ENCODE measurements at regions not wholly inside any gene's neighbourhood (a gene's known extent, or its start where the extent isn't known, plus 50 kb on each side); places are given as distances from the start of the nearest gene placed in this dataset.
"Not testable (repeated sequence)": the region's sequence is repeated elsewhere in the genome, so short reads cannot be mapped to it uniquely, and the experiment has no call there.

- H3K4me3 ChIP-seq (ENCODE audit: low read depth, low read length): no peak overlapping the region
- TF ChIP-seq, protein P1, sequence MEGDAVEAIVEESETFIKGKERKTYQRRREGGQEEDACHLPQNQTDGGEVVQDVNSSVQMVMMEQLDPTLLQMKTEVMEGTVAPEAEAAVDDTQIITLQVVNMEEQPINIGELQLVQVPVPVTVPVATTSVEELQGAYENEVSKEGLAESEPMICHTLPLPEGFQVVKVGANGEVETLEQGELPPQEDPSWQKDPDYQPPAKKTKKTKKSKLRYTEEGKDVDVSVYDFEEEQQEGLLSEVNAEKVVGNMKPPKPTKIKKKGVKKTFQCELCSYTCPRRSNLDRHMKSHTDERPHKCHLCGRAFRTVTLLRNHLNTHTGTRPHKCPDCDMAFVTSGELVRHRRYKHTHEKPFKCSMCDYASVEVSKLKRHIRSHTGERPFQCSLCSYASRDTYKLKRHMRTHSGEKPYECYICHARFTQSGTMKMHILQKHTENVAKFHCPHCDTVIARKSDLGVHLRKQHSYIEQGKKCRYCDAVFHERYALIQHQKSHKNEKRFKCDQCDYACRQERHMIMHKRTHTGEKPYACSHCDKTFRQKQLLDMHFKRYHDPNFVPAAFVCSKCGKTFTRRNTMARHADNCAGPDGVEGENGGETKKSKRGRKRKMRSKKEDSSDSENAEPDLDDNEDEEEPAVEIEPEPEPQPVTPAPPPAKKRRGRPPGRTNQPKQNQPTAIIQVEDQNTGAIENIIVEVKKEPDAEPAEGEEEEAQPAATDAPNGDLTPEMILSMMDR (IDR thresholded peaks at IDR 0.05; ENCODE audit: insufficient read depth, low read depth, low read length): no peak
- no peak for DNase-seq (ENCODE audit: low read depth)
Measured at GRCh38 chr1:9456833-9457232, 82.4 kb upstream of the SLC25A33 start.

DNA sequence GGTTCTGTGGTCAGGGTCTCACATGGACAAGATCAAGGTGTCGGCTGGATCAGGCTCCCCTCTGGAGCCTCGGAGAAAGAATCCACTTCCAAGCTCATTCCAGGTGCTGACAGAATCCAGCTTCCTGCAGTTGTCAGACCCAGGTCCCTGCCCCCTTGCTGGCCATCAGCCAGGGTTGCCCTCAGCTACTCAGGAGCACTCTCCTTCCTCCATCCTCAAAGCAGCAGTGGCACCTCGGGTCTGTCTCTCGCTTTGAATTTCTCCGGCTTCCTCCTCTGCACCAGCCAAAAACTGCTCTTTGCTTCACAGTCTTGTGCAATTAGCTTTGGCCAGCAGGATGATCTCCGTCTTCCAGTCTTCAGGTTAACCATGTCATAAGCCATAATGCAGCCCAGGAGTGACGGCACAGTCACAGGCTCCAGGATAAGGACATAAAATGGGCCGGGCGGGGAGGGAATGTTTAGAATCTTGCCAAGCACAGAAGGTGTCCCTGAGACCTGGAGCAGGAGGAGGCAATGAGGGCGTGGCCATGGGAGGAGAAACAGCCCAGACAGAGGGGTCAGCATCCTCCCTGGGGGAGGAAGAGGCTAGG, 79.4 kb upstream of the SLC25A33 start:
- H3K4me3 ChIP-seq (ENCODE audit: low read depth, low read length): no peak overlapping the region
- TF ChIP-seq, protein P1 (IDR thresholded peaks at IDR 0.05; ENCODE audit: insufficient read depth, low read depth, low read length): no peak
- DNase-seq (ENCODE audit: low read depth): no peak

DNA sequence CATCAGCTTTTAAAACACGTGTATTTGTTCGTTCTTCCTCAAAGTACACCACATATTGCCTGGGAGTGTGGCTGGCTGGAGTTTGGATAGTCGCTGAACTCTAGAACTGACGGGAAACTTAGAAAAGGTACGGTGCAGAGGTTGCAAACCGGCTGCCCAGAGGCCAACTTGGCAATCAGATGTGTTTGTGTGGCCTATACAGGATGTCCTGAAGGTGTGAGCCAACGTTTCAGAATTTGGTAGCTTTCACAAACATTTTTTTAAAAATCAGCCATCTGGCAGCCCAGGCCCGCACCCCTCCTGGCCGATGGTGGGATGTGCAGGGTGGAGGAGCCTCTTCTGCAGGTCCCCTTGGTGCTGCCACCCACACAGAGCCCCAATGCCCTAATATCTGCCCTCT, 73.6 kb upstream of the SLC25A33 start:
- H3K4me3 ChIP-seq (ENCODE audit: low read depth, low read length): no peak overlapping the region
- TF ChIP-seq, protein P1 (IDR thresholded peaks at IDR 0.05; ENCODE audit: insufficient read depth, low read depth, low read length): no peak
- DNase-seq (ENCODE audit: low read depth): no peak

GRCh38 chr1:9466780-9467758, 72.2 kb upstream of the SLC25A33 start:
- peak; percentile 46 for DNase-seq (ENCODE audit: low read depth)

GRCh38 chr1:9469882-9470281, 69.4 kb upstream of the SLC25A33 start:
- not testable (repeated sequence) for H3K4me3 ChIP-seq (ENCODE audit: low read depth, low read length); DNase-seq (ENCODE audit: low read depth)

More at GRCh38 chr1:9466780-9467758, 72.2 kb upstream of the SLC25A33 start:
- H3K4me3 ChIP-seq (ENCODE audit: low read depth, low read length): no peak overlapping the region
- TF ChIP-seq, protein P1 (IDR thresholded peaks at IDR 0.05; ENCODE audit: insufficient read depth, low read depth, low read length): no peak

GRCh38 chr1:9471679-9472078, 67.6 kb upstream of the SLC25A33 start:
- DNase-seq (ENCODE audit: low read depth): no peak
- H3K4me3 ChIP-seq (ENCODE audit: low read depth, low read length): no peak overlapping the region
- TF ChIP-seq, protein P1 (IDR thresholded peaks at IDR 0.05; ENCODE audit: insufficient read depth, low read depth, low read length): no peak

GRCh38 chr1:9472386-9473031, 66.8 kb upstream of the SLC25A33 start:
- TF ChIP-seq, protein P1 (IDR thresholded peaks at IDR 0.05; ENCODE audit: insufficient read depth, low read depth, low read length): no peak
- no peak for DNase-seq (ENCODE audit: low read depth)
- H3K4me3 ChIP-seq (ENCODE audit: low read depth, low read length): no peak overlapping the region

All from fibroblast of villous mesenchyme (primary cell).